NCI-H748 (cell line): ENCODE measurements at regions not wholly inside any gene's neighbourhood (a gene's known extent, or its start where the extent isn't known, plus 50 kb on each side); places are given as distances from the start of the nearest gene placed in this dataset.
"Not testable (repeated sequence)": the region's sequence is repeated elsewhere in the genome, so short reads cannot be mapped to it uniquely, and the experiment has no call there.

Source experiments
- DNase-seq: peaks from one replicate; lab custom pipeline; 2025; ENCODE audit not compliant: unreplicated experiment; lab: John Stamatoyannopoulos, UW

GRCh38 chr4:148883891-148884290, 441.7 kb upstream of the NR3C2 start:
- DNase-seq: no peak

- DNase-seq: no peak
These were observed 441.2 kb upstream of the NR3C2 start for GRCh38 chr4:148883435-148883834.

GRCh38 chr4:148881860-148882643, 439.8 kb upstream of the NR3C2 start:
- no peak for DNase-seq

GRCh38 chr4:148874331-148874730, 432.1 kb upstream of the NR3C2 start:
- no peak for DNase-seq

GRCh38 chr4:148868191-148868590, 426.0 kb upstream of the NR3C2 start:
- no peak for DNase-seq

- no peak for DNase-seq
These were observed 424.5 kb upstream of the NR3C2 start for GRCh38 chr4:148866666-148867065.

- no peak for DNase-seq
These were observed 415.8 kb upstream of the NR3C2 start for GRCh38 chr4:148857973-148858534.

- DNase-seq: no peak
These were observed 415.2 kb upstream of the NR3C2 start for GRCh38 chr4:148857239-148857972.

- no peak for DNase-seq
These were observed 412.0 kb upstream of the NR3C2 start for GRCh38 chr4:148854203-148854602.

GRCh38 chr4:148852092-148852699, 410.0 kb upstream of the NR3C2 start:
- DNase-seq: no peak

- DNase-seq: no peak
These were observed 408.2 kb upstream of the NR3C2 start for GRCh38 chr4:148850257-148850995.

GRCh38 chr4:148849581-148849980, 407.4 kb upstream of the NR3C2 start:
- no peak for DNase-seq

- DNase-seq: no peak
These were observed 405.5 kb upstream of the NR3C2 start for GRCh38 chr4:148847544-148848255.

GRCh38 chr4:148845609-148846008, 403.4 kb upstream of the NR3C2 start:
- DNase-seq: no peak

GRCh38 chr4:148843625-148844024, 401.4 kb upstream of the NR3C2 start:
- no peak for DNase-seq

- DNase-seq: no peak
These were observed 400.6 kb upstream of the NR3C2 start for GRCh38 chr4:148842843-148843242.

- DNase-seq: not testable (repeated sequence)
These were observed 395.4 kb upstream of the NR3C2 start for GRCh38 chr4:148837571-148837970.

GRCh38 chr4:148834804-148835631, 392.8 kb upstream of the NR3C2 start:
- no peak for DNase-seq

GRCh38 chr4:148831945-148832344, 389.7 kb upstream of the NR3C2 start:
- DNase-seq: no peak
